Dermis microvascular lymphatic vessel endothelial cell (primary cell): ENCODE measurements at regions not wholly inside any gene's neighbourhood (a gene's known extent, or its start where the extent isn't known, plus 50 kb on each side); places are given as distances from the start of the nearest gene placed in this dataset.
A peak's percentile ranks its signal among the peaks of the same experiment; 100 is the strongest.

Experiments
- DNase-seq, 2 donors: peaks; one replicate each; pipeline versions ENCODE4 v3.0.0 to v3.0.0-alpha.2; 2010; ENCODE audit warnings: low read depth in 2 of 2

DNA sequence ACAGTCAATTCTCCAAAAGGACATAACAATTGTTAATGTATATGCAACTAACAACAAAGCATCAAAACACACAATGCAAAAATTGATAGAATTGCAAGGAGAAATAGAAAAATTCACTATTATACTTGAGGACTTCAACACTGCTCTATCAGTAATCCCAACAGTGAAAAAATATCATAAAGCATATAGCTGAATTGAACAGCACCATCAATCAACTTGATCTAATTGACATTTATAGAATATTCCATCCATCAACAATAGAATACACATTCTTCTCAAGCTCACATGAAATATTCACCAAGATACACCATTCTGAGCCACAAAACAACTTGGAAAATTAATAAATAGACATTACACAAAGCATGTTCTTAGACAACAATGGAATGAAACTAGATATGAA, 60.1 kb upstream of the ASXL3 start:
- DNase-seq: no peak

DNA sequence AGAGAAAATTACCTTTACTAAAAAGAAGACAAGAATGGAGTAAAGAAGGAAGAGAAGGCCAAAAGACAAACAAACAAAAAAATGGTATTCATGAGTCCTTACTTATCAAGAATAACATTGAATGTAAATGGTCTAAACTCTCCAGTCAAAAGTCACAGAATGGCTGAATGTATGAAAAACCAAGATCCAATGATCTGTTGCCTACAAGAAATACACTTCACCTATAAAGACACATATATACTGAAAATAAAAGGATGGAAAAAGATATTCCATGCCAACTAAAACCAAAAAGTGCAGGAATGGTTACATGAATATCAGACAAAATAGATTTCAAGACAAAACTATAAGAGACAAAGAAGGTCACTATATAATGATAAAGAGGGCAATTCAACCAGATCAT, 65.0 kb upstream of the ASXL3 start:
- DNase-seq: no peak

DNA sequence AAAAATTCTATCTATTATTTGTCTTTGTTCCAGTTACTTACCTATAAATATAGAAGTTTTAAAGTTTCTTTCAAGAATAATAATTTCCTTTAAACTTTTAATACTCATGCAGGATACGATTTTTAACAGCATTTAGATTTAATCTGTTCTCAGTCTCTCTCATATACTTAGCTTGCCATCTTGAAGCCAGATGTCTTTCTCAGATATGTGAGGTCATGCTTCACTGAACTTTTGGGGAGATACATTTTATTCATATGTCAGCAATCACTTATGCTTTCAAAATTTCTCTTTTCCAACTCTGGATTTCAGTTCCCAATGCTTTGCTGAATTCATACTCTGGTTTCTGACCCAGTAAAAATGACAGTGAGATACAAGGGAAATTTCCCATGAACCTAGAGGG, 66.5 kb upstream of the CCDC178 start:
- no peak for DNase-seq

DNA sequence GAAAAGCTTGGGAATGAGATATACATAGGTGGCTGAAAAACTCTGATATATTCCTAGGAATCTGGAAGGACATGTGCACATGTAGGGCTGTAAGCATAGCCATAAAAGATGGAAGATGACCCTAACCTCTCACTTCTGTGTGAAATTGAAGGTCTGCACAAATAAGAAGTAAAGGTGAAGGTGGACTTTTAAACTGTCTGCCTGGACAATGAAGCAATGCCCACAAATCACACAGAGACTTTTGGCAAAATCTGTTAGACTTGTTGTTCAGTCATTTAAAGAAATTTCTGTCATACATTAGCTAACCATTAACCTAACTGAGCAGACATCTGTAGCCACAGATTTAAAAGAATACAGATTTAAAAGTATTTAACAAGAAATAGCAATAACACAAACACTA, 65.3 kb upstream of the CCDC178 start:
- no peak for DNase-seq

DNA sequence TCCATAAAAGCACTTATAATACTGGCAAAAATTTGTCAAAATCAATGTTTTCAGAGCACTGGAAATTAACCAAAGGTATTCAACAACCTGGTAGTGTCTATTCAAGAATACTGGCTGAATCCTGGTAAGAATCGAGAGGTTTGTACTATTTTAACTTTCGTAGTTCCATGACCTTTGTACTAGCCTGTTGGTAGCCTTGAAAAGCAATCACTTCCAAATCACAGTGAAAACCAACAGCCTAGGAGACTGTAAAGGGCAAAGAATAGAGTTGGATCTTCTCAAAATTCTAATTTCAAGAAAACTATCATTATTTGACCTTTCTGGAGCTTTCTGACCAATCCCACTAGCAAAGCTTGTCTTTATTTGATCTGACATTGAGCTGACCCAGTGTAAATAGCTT, 64.8 kb upstream of the CCDC178 start:
- DNase-seq: no peak

DNA sequence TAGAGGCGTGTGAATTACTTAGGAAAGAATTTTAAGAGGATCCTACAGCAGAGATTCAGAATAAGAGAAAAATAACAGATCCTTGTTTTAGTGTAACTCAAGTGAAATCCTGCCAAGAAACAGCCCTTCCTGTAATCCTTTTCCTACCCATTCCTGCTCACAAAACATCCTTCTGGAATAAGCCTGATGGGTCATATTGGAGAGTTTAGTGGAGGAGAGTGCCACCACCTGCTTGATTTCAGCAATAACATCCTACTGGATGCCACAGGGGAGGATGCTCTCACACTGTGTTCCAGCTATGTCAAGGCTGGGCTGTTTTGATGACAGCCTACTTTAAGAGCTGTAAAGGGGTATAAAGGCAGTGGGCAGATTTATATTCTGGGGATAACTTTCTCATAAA, 54.8 kb upstream of the CCDC178 start:
- DNase-seq: peak; percentile 1 to 11
